Kidney epithelial cell (primary cell): ENCODE measurements at regions not wholly inside any gene's neighbourhood (a gene's known extent, or its start where the extent isn't known, plus 50 kb on each side); places are given as distances from the start of the nearest gene placed in this dataset.
"Not testable (repeated sequence)": the region's sequence is repeated elsewhere in the genome, so short reads cannot be mapped to it uniquely, and the experiment has no call there.

Experiments
- DNase-seq: peaks from one replicate; pipeline ENCODE4 v3.0.0-alpha.2; 2010; ENCODE audit warnings: low read depth
- H3K27me3 ChIP-seq: 2 replicates; pipeline ENCODE4 v1.6.0; 2011; ENCODE audit warnings: low read length; ENCODE audit not compliant: control insufficient read depth, insufficient read depth
- H3K36me3 ChIP-seq: 2 replicates; pipeline ENCODE4 v1.5.1; 2011; ENCODE audit warnings: low read length; ENCODE audit not compliant: control insufficient read depth, insufficient read depth
- H3K4me3 ChIP-seq: 2 replicates; pipeline ENCODE4 v1.5.1; 2011; ENCODE audit warnings: low read depth, mild to moderate bottlenecking, control low read depth, low read length
- CTCF ChIP-seq: IDR thresholded peaks from 2 replicates; pipeline ENCODE4 v1.5.1; 2011; ENCODE audit warnings: mild to moderate bottlenecking, moderate library complexity, low read length, control low read depth, inconsistent platforms; ENCODE audit not compliant: insufficient read depth, poor library complexity, severe bottlenecking

- Histone ChIP-seq H3K27me3 (no peaks in the 10 kb centered on the region), H3K36me3 (no peaks in the 10 kb centered on the region), H3K4me3 (no peak overlapping the region)
- DNase-seq = no peak
- TF ChIP-seq CTCF = no peak
These were observed 124.0 kb downstream of the MDH1 start for GRCh38 chr2:63712748-63713147.

GRCh38 chr2:63716146-63716545 is 125.5 kb upstream of the UGP2 start:
- Histone ChIP-seq H3K36me3 (no peaks in the 10 kb centered on the region), H3K27me3 (no peaks in the 10 kb centered on the region), H3K4me3 (no peak overlapping the region)
- DNase-seq = no peak
- TF ChIP-seq CTCF = no peak

GRCh38 chr2:63719052-63719451 is 122.6 kb upstream of the UGP2 start:
- H3K36me3 ChIP-seq = no peaks in the 10 kb centered on the region
- no peak for DNase-seq
- no peak overlapping the region for H3K4me3 ChIP-seq
- no peak for TF ChIP-seq CTCF
- H3K27me3 ChIP-seq = no peaks in the 10 kb centered on the region

- no peak for TF ChIP-seq CTCF
- Histone ChIP-seq H3K4me3 (no peak overlapping the region), H3K27me3 (no peaks in the 10 kb centered on the region), H3K36me3 (no peaks in the 10 kb centered on the region)
- no peak for DNase-seq
These were observed 120.6 kb upstream of the UGP2 start for GRCh38 chr2:63721082-63721424.

GRCh38 chr2:63722284-63722683 is 119.4 kb upstream of the UGP2 start:
- H3K27me3 ChIP-seq, H3K4me3 ChIP-seq, H3K36me3 ChIP-seq, DNase-seq: not testable (repeated sequence)

GRCh38 chr2:63723709-63724108 is 118.0 kb upstream of the UGP2 start:
- Histone ChIP-seq H3K4me3 (no peak overlapping the region), H3K27me3 (no peaks in the 10 kb centered on the region), H3K36me3 (no peaks in the 10 kb centered on the region)
- no peak for DNase-seq
- TF ChIP-seq CTCF = no peak

GRCh38 chr2:63725212-63725611 is 116.5 kb upstream of the UGP2 start:
- not testable (repeated sequence) for H3K4me3 ChIP-seq

More at GRCh38 chr2:63725212-63725611, 116.5 kb upstream of the UGP2 start:
- DNase-seq, H3K27me3 ChIP-seq, H3K36me3 ChIP-seq: not testable (repeated sequence)
